K562 (cell line): ENCODE measurements at regions not wholly inside any gene's neighbourhood (a gene's known extent, or its start where the extent isn't known, plus 50 kb on each side); places are given as distances from the start of the nearest gene placed in this dataset.

ENCODE experiments used
- ATAC-seq: fragments of 200-7000 bp; cut with Tn5 transposase; 3 replicates; pipeline ENCODE4 v1.9.1; 2020; ENCODE audit warnings: moderate library complexity
- BruUV-seq: library from RNA; stranded (reverse); fragments of 400-500 nt; replicated peaks from 2 replicates; lab custom pipeline; 2021; lab: Mats Ljungman, UMichigan
- CTCF ChIA-PET: fragments of 300-600 bp; formaldehyde crosslinking; extraction: SDS; loops from one replicate; lab custom pipeline; 2021; ENCODE audit warnings: low intra/inter-chr PET ratio; lab: Yijun Ruan, JAX
- POLR2A ChIA-PET: fragments of 300-600, 350-650 bp; sonication (Branson Sonifier 250); formaldehyde crosslinking; extraction: SDS; loops from one replicate; lab custom pipeline; 2021; ENCODE audit warnings: antibody characterized with exemption, inconsistent platforms; lab: Yijun Ruan, JAX
- DNase-seq, 4 experiments: peaks; one replicate each; pipeline versions ENCODE4 v3.0.0 to v3.0.0-alpha.2; 2011 to 2018; ENCODE audit warnings: low spot score in 3 of 4, mixed read lengths in 3 of 4; ENCODE audit errors: extremely low read depth in 1 of 4
- FAIRE-seq: peaks from 2 replicates; lab custom pipeline; 2011; peaks lifted over from hg19 to GRCh38; lab: Jason Lieb, UNC
- H2AFZ ChIP-seq: 2 replicates; pipeline ENCODE4 v1.6.0; 2011; ENCODE audit warnings: low read depth, low read length, control low read depth, inconsistent platforms
- H3K27ac ChIP-seq: fragments of 200-600 bp; 3 replicates; pipeline ENCODE4 v1.8.0; 2011; ENCODE audit warnings: low read depth, mild to moderate bottlenecking, control low read depth, inconsistent platforms, low read length, moderate library complexity, mixed read lengths; ENCODE audit errors: extremely low read depth
- H3K27me3 ChIP-seq, 2 experiments: fragments of 300-600 bp in 1 of 2; 2 replicates in 1 of 2; 3 replicates in 1 of 2; pipeline versions ENCODE4 v1.6.0 to v1.8.0; 2011; ENCODE audit warnings: inconsistent platforms in 2 of 2, low read length in 2 of 2, mild to moderate bottlenecking in 1 of 2, mixed read lengths in 1 of 2, moderate library complexity in 1 of 2; ENCODE audit not compliant: control insufficient read depth in 2 of 2, insufficient read depth in 2 of 2
- H3K36me3 ChIP-seq: fragments of 300-600 bp; 3 replicates; pipeline ENCODE4 v1.8.0; 2011; ENCODE audit warnings: mild to moderate bottlenecking, low read length, inconsistent platforms; ENCODE audit not compliant: control insufficient read depth, insufficient read depth
- H3K4me1 ChIP-seq, 2 experiments: fragments of 200-600 bp in 1 of 2; replicated peaks in 1 of 2; 2 replicates in 1 of 2; 3 replicates in 1 of 2; pipeline versions ENCODE4 v1.5.1 to v1.8.0; 2011; ENCODE audit warnings: inconsistent platforms in 2 of 2, low read length in 2 of 2, mild to moderate bottlenecking in 1 of 2, mixed read lengths in 1 of 2, moderate library complexity in 1 of 2; ENCODE audit not compliant: control insufficient read depth in 2 of 2, insufficient read depth in 2 of 2
- H3K4me2 ChIP-seq: 2 replicates; pipeline ENCODE4 v1.6.1; 2011; ENCODE audit warnings: low read length, control low read depth, inconsistent platforms, mixed read lengths; ENCODE audit not compliant: insufficient read depth
- H3K4me3 ChIP-seq: fragments of 200-600 bp; sonication (generic), shearing (Covaris generic); 2 replicates; pipeline ENCODE4 v1.5.1; 2016; ENCODE audit warnings: control low read depth, inconsistent platforms
- H3K79me2 ChIP-seq: fragments of 200-600 bp; 3 replicates; pipeline ENCODE4 v1.8.0; 2011; ENCODE audit warnings: low read length, inconsistent platforms; ENCODE audit not compliant: control insufficient read depth, insufficient read depth
- H3K9ac ChIP-seq, 2 experiments: 2 replicates each; pipeline versions ENCODE4 v1.6.0 to v1.6.1; 2011; ENCODE audit warnings: low read depth in 2 of 2, low read length in 2 of 2, control low read depth in 1 of 2, inconsistent platforms in 1 of 2, mild to moderate bottlenecking in 1 of 2, mixed read lengths in 1 of 2; ENCODE audit not compliant: insufficient read depth in 1 of 2
- H3K9me1 ChIP-seq: one replicate; pipeline ENCODE4 v1.6.0; 2011; ENCODE audit warnings: inconsistent platforms, mild to moderate bottlenecking, low read length, moderate library complexity; ENCODE audit not compliant: control insufficient read depth, insufficient read depth
- H3K9me3 ChIP-seq: replicated peaks from 2 replicates; pipeline ENCODE4 v1.5.1; 2011; ENCODE audit warnings: low read depth, low read length, inconsistent platforms; ENCODE audit not compliant: control insufficient read depth, insufficient read depth
- H4K20me1 ChIP-seq: replicated peaks from 2 replicates; pipeline ENCODE4 v1.6.1; 2011; ENCODE audit warnings: low read length, inconsistent platforms, mixed read lengths; ENCODE audit not compliant: control insufficient read depth, insufficient read depth
- BDP1 ChIP-seq: IDR thresholded peaks from 3 replicates; pipeline ENCODE4 v1.6.1; 2011; ENCODE audit not compliant: insufficient read length, insufficient read depth
- CLOCK ChIP-seq: fragments of 250-450 bp; sonication (Bioruptor Pico); IDR thresholded peaks from 2 replicates; pipeline ENCODE4 v1.4.0; 2020; ENCODE audit warnings: mild to moderate bottlenecking, moderate library complexity, borderline replicate concordance
- CREM ChIP-seq: IDR thresholded peaks from 2 replicates; pipeline ENCODE4 v1.6.1; 2014; ENCODE audit warnings: antibody characterized with exemption, low read depth
- MTF1 ChIP-seq: fragments of 250-450 bp; sonication (Bioruptor Pico); IDR thresholded peaks from 2 replicates; pipeline ENCODE4 v1.9.0; 2021; ENCODE audit warnings: moderate library complexity, mild to moderate bottlenecking, inconsistent platforms, borderline replicate concordance
- MYBL2 ChIP-seq, 2 experiments: fragments of 450-650 bp in 1 of 2; sonication (generic) in 1 of 2; formaldehyde crosslinking in 1 of 2; IDR thresholded peaks; 2 replicates each; pipeline versions ENCODE4 v1.6.1 to v1.8.1; 2017 to 2022; ENCODE audit warnings: borderline replicate concordance in 1 of 2, inconsistent platforms in 1 of 2, low read depth in 1 of 2, mild to moderate bottlenecking in 1 of 2, missing genetic modification reagents in 1 of 2, moderate library complexity in 1 of 2
- PHB2 ChIP-seq: fragments of 450-650 bp; IDR thresholded peaks from 2 replicates; pipeline ENCODE4 v1.6.1; 2017; ENCODE audit warnings: low read depth
- THRA ChIP-seq: fragments of 450-650 bp; IDR thresholded peaks from 2 replicates; pipeline ENCODE4 v1.6.1; 2017; ENCODE audit warnings: mild to moderate bottlenecking, moderate library complexity
- ZNF263 ChIP-seq: sonication (generic); formaldehyde crosslinking; IDR thresholded peaks from 2 replicates; pipeline ENCODE4 v1.8.0; 2022; ENCODE audit warnings: mild to moderate bottlenecking, missing genetic modification reagents, borderline replicate concordance
- ZNF436 ChIP-seq: fragments of 250-450, 450-650 bp; sonication (Bioruptor Pico); formaldehyde crosslinking; IDR thresholded peaks from 2 replicates; pipeline ENCODE4 v1.7.0; 2020; ENCODE audit warnings: mild to moderate bottlenecking
- ZNF444 ChIP-seq: fragments of 250-450 bp; sonication (Bioruptor Pico); IDR thresholded peaks from 2 replicates; pipeline ENCODE4 v1.4.0; 2020; ENCODE audit warnings: mild to moderate bottlenecking, moderate library complexity
- ZNF507 ChIP-seq: conservative IDR thresholded peaks from 2 replicates; pipeline ENCODE4 v1.6.1; 2017; ENCODE audit warnings: missing genetic modification characterization, missing compliant biosample characterization
- ZZZ3 ChIP-seq: fragments of 450-650 bp; IDR thresholded peaks from 2 replicates; pipeline ENCODE4 v1.6.1; 2016; ENCODE audit warnings: antibody characterized with exemption, mild to moderate bottlenecking, moderate library complexity
- WGBS: fragments of 100-300 bp; shearing (Covaris generic); methylation state at CpG from one replicate; pipeline ENCODE4 v1.1.6; 2016; ENCODE audit warnings: low coverage, mixed read lengths; ENCODE audit not compliant: insufficient coverage; ENCODE audit errors: missing lambda C conversion rate; 5-methylcytosine and 5-hydroxymethylcytosine counted together
- in situ Hi-C: fragments of 300-500 bp; cut with MboI; formaldehyde crosslinking; loops from 4 replicates; pipeline ENCODE4 v1.15.0; 2018; ENCODE audit warnings: inconsistent platforms, mixed read lengths
- intact Hi-C: fragments of 100-400 bp; cut with micrococcal nuclease; formaldehyde crosslinking; loops from 2 replicates; pipeline ENCODE4 v1.14.2; 2022
- TF ChIP-seq, protein P1 (sequence below): fragments of 450-650 bp; IDR thresholded peaks from 2 replicates; pipeline ENCODE4 v1.6.1; 2016; ENCODE audit warnings: missing biosample characterization, missing genetic modification characterization

GRCh38 chr15:57902155-57902554 is 163.4 kb downstream of the ALDH1A2 start:
- no peak for FAIRE-seq
- Histone ChIP-seq H3K9ac (no peak overlapping the region), H3K79me2 (no peaks in the 10 kb centered on the region), H3K9me1 (no peaks in the 10 kb centered on the region), H3K27ac (no peak overlapping the region), H3K27me3 (peaks cover 4 to 8% of the 10 kb centered on the region in 2 experiments; a peak in 3 of 5 replicates), H3K36me3 (no peaks in the 10 kb centered on the region), H3K4me3 (no peak overlapping the region), H4K20me1 (no peaks in the 10 kb centered on the region), H3K4me2 (no peak overlapping the region), H3K9me3 (no peaks in the 10 kb centered on the region), H2AFZ (no peak overlapping the region), H3K4me1 (no peaks in the 10 kb centered on the region)
- CTCF ChIA-PET, result no interaction called here
- 0% methylated on average over 1 of the region's 1 CpG for WGBS
- in situ Hi-C loops, result no loop called here
- no peak for DNase-seq
- intact Hi-C loops, result no loop called here
- POLR2A ChIA-PET, result no interaction called here
- no TSS peak for BruUV-seq
- TF ChIP-seq PHB2 (no peak), ZNF507 (no peak), ZNF263 (CRISPR knock-in tag) (no peak), THRA (no peak), ZNF436 (CRISPR knock-in tag) (no peak), MYBL2 (IDR thresholded peaks at IDR 0.05; ENCODE audit: low read depth) (no peak), MYBL2 (CRISPR knock-in tag; IDR thresholded peaks at IDR 0.05; ENCODE audit: borderline replicate concordance) (no peak), ZNF444 (CRISPR knock-in tag) (no peak), ZZZ3 (no peak), MTF1 (CRISPR knock-in tag) (no peak), BDP1 (no peak), CLOCK (CRISPR knock-in tag) (no peak), CREM (no peak)
- TF ChIP-seq, protein P1, sequence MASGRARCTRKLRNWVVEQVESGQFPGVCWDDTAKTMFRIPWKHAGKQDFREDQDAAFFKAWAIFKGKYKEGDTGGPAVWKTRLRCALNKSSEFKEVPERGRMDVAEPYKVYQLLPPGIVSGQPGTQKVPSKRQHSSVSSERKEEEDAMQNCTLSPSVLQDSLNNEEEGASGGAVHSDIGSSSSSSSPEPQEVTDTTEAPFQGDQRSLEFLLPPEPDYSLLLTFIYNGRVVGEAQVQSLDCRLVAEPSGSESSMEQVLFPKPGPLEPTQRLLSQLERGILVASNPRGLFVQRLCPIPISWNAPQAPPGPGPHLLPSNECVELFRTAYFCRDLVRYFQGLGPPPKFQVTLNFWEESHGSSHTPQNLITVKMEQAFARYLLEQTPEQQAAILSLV (tag), result no peak
- no peak for ATAC-seq
